Neural cell (in vitro differentiated cells): ENCODE measurements at regions not wholly inside any gene's neighbourhood (a gene's known extent, or its start where the extent isn't known, plus 50 kb on each side); places are given as distances from the start of the nearest gene placed in this dataset.

Source experiments
- H2AFZ ChIP-seq: fragments of 200-600, 300-800 bp; sonication (generic), shearing (Covaris generic); 2 replicates; pipeline ENCODE4 v1.6.0; 2014; ENCODE audit warnings: low read depth, mild to moderate bottlenecking, antibody characterized with exemption, low read length, moderate library complexity
- H3F3A ChIP-seq: fragments of 200-600 bp; shearing (Covaris generic); 2 replicates; pipeline ENCODE4 v1.6.1; 2016; ENCODE audit warnings: mild to moderate bottlenecking, moderate library complexity, mixed read lengths, antibody characterized with exemption, low read length; ENCODE audit not compliant: insufficient read depth, poor library complexity, severe bottlenecking
- H3K27ac ChIP-seq: fragments of 200-600, 300-800 bp; sonication (generic), shearing (Covaris generic); 2 replicates; pipeline ENCODE4 v1.5.1; 2014; ENCODE audit warnings: mild to moderate bottlenecking, low read length, moderate library complexity
- H3K27me3 ChIP-seq: fragments of 300-800, 200-600 bp; sonication (generic), shearing (Covaris generic); 2 replicates; pipeline ENCODE4 v1.6.0; 2014; ENCODE audit warnings: mild to moderate bottlenecking, low read depth, low read length, moderate library complexity; ENCODE audit not compliant: insufficient read depth
- H3K36me3 ChIP-seq: fragments of 300-800, 200-600 bp; sonication (generic), shearing (Covaris generic); 2 replicates; pipeline ENCODE4 v1.5.1; 2014; ENCODE audit warnings: mild to moderate bottlenecking, antibody characterized with exemption, low read length, moderate library complexity; ENCODE audit not compliant: insufficient read depth
- H3K4me2 ChIP-seq: fragments of 300-800, 200-600 bp; sonication (generic), shearing (Covaris generic); 2 replicates; pipeline ENCODE4 v1.6.0; 2014; ENCODE audit warnings: mild to moderate bottlenecking, low read length
- H3K4me3 ChIP-seq: fragments of 300-800, 200-600 bp; sonication (generic), shearing (Covaris generic); 2 replicates; pipeline ENCODE4 v1.5.1; 2014; ENCODE audit warnings: mild to moderate bottlenecking, low read length, moderate library complexity
- H3K79me2 ChIP-seq: fragments of 200-600 bp; shearing (Covaris generic); replicated peaks from 2 replicates; pipeline ENCODE4 v1.6.0; 2014; ENCODE audit warnings: mild to moderate bottlenecking, low read length, moderate library complexity; ENCODE audit not compliant: insufficient read depth
- H3K9ac ChIP-seq: fragments of 300-800, 200-600 bp; sonication (generic), shearing (Covaris generic); 2 replicates; pipeline ENCODE4 v1.6.1; 2016; ENCODE audit warnings: mild to moderate bottlenecking, low read length, mixed read lengths
- H3K9me2 ChIP-seq: fragments of 200-600 bp; shearing (Covaris generic); 2 replicates; pipeline ENCODE4 v1.6.1; 2016; ENCODE audit warnings: mild to moderate bottlenecking, low read length, mixed read lengths; ENCODE audit not compliant: insufficient read depth
- H3K9me3 ChIP-seq: fragments of 200-600, 300-800 bp; sonication (generic), shearing (Covaris generic); 2 replicates; pipeline ENCODE4 v1.6.1; 2016; ENCODE audit warnings: mild to moderate bottlenecking, mixed run types, low read length, moderate library complexity, mixed read lengths
- H4K20me1 ChIP-seq: fragments of 200-600 bp; shearing (Covaris generic); 2 replicates; pipeline ENCODE4 v1.6.1; 2016; ENCODE audit warnings: mild to moderate bottlenecking, mixed run types; ENCODE audit not compliant: insufficient read depth
- CTCF ChIP-seq: fragments of 450-650 bp; IDR thresholded peaks from 2 replicates; pipeline ENCODE4 v1.5.1; 2014; ENCODE audit warnings: antibody characterized with exemption, mild to moderate bottlenecking, moderate library complexity; ENCODE audit not compliant: poor library complexity, severe bottlenecking
- EP300 ChIP-seq: fragments of 450-650 bp; conservative IDR thresholded peaks from 2 replicates; pipeline ENCODE4 v1.6.1; 2014; ENCODE audit warnings: antibody characterized with exemption, mild to moderate bottlenecking, moderate library complexity; ENCODE audit not compliant: poor library complexity, severe bottlenecking
- EZH2 ChIP-seq: fragments of 200-600, 300-800 bp; shearing (Covaris generic), sonication (generic); IDR thresholded peaks from 2 replicates; pipeline ENCODE4 v1.6.1; 2014; ENCODE audit warnings: antibody characterized with exemption, low read length, borderline replicate concordance, mild to moderate bottlenecking; ENCODE audit not compliant: insufficient read depth, poor library complexity, severe bottlenecking
- MXI1 ChIP-seq: fragments of 450-650 bp; conservative IDR thresholded peaks from 2 replicates; pipeline ENCODE4 v1.6.1; 2014; ENCODE audit warnings: antibody characterized with exemption, mild to moderate bottlenecking; ENCODE audit not compliant: poor library complexity, severe bottlenecking
- POLR2AphosphoS5 ChIP-seq: IDR thresholded peaks from 2 replicates; pipeline ENCODE4 v1.6.1; 2012
- RAD21 ChIP-seq: fragments of 450-650 bp; conservative IDR thresholded peaks from 2 replicates; pipeline ENCODE4 v1.6.1; 2014; ENCODE audit warnings: antibody characterized with exemption, mild to moderate bottlenecking, moderate library complexity
- REST ChIP-seq: IDR thresholded peaks from 2 replicates; pipeline ENCODE4 v1.6.1; 2012; ENCODE audit warnings: borderline replicate concordance
- SMC3 ChIP-seq: fragments of 450-650 bp; conservative IDR thresholded peaks from 2 replicates; pipeline ENCODE4 v1.6.1; 2014; ENCODE audit warnings: antibody characterized with exemption, mild to moderate bottlenecking, moderate library complexity; ENCODE audit not compliant: poor library complexity
- TAF1 ChIP-seq: IDR thresholded peaks from 2 replicates; pipeline ENCODE4 v1.6.1; 2012; ENCODE audit warnings: low read depth

GRCh38 chr16:85981826-85982562 is 83.0 kb downstream of the IRF8 start:
- Histone ChIP-seq H3K9ac (no peak overlapping the region), H3F3A (no peaks in the 10 kb centered on the region), H2AFZ (no peak overlapping the region), H3K9me3 (no peaks in the 10 kb centered on the region), H3K79me2 (no peaks in the 10 kb centered on the region), H3K4me3 (no peak overlapping the region), H3K27ac (no peak overlapping the region), H3K9me2 (no peaks in the 10 kb centered on the region), H4K20me1 (no peaks in the 10 kb centered on the region), H3K27me3 (no peaks in the 10 kb centered on the region), H3K4me2 (no peak overlapping the region), H3K36me3 (no peaks in the 10 kb centered on the region)
- TF ChIP-seq EZH2 (no peak), RAD21 (no peak), REST (no peak), SMC3 (no peak), MXI1 (no peak), EP300 (no peak), CTCF (no peak), TAF1 (no peak), POLR2AphosphoS5 (no peak)

DNA sequence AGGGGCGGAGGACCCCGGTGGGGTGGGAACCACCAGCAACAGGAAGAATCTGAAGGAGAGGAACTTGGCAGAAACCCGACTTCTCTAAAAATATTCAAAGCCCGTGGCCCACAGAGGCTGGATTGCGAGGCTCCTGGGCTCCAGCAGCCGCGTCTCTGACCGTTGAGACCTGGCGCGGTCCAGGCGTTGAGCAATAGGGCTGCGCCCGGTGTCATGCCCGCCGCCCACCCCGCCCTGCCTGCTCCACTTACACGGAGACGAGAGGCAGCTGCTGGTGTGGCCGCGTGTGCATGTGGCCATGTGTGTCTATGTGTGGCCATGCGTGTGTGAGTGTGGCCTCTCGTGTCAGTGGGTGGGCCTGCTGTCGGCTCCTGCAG is 83.6 kb downstream of the IRF8 start:
- H2AFZ ChIP-seq: no peak overlapping the region
- no peaks in the 10 kb centered on the region for H3F3A ChIP-seq
- H3K9ac ChIP-seq: no peak overlapping the region
- H4K20me1 ChIP-seq: no peaks in the 10 kb centered on the region
- no peaks in the 10 kb centered on the region for H3K9me3 ChIP-seq
- H3K4me3 ChIP-seq: no peak overlapping the region
- no peaks in the 10 kb centered on the region for H3K79me2 ChIP-seq
- TF ChIP-seq EP300 (no peak), MXI1 (no peak), RAD21 (no peak), CTCF (no peak), POLR2AphosphoS5 (no peak), SMC3 (no peak), EZH2 (no peak), TAF1 (no peak), REST (no peak)
- no peak overlapping the region for H3K4me2 ChIP-seq
- no peaks in the 10 kb centered on the region for H3K27me3 ChIP-seq
- H3K36me3 ChIP-seq: no peaks in the 10 kb centered on the region
- no peak overlapping the region for H3K27ac ChIP-seq
- H3K9me2 ChIP-seq: no peaks in the 10 kb centered on the region
